ENCODE measurements at regions not wholly inside any gene's neighbourhood (a gene's known extent, or its start where the extent isn't known, plus 50 kb on each side); places are given as distances from the start of the nearest gene placed in this dataset.

DNA sequence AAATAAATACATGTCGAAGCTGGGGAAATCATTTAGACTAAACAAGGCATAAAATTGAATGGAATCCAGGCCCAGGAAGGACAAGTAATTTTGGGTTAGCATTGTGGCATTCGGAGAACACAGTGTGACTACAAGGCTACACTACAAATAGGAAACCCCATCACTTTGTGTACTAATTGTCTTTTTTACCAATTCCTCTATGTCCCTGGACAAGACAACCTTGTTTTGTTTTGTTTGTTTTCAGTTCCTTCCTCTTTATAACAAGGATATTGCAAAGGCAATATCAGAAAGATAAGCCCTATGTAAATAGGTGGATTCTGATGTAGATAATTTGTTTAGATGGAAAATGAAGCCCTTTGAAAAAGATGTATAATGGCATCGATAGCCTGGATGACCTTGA lies 215.9 kb upstream of the MKLN1 start:
- DNase-seq (ENCODE audit: low spot score in 2 of 2): no peak
- H3K27ac ChIP-seq: peak overlapping the region in 3 of 4 donors; percentile 92 to 99 (median 99)
- H3K4me3 ChIP-seq: no peak overlapping the region
- WGBS, 2 donors: 85 to 89% methylated on average over 3 of the region's 3 CpGs
- H3K4me1 ChIP-seq: peaks cover 0 to 36% (median 5%) of the 10 kb centered on the region in 4 donors
- no peaks in the 10 kb centered on the region for H3K9me3 ChIP-seq
- H3K36me3 ChIP-seq: no peaks in the 10 kb centered on the region
- no peak for TF ChIP-seq POLR2A (IDR thresholded peaks at IDR 0.05)
- TF ChIP-seq, protein P1, sequence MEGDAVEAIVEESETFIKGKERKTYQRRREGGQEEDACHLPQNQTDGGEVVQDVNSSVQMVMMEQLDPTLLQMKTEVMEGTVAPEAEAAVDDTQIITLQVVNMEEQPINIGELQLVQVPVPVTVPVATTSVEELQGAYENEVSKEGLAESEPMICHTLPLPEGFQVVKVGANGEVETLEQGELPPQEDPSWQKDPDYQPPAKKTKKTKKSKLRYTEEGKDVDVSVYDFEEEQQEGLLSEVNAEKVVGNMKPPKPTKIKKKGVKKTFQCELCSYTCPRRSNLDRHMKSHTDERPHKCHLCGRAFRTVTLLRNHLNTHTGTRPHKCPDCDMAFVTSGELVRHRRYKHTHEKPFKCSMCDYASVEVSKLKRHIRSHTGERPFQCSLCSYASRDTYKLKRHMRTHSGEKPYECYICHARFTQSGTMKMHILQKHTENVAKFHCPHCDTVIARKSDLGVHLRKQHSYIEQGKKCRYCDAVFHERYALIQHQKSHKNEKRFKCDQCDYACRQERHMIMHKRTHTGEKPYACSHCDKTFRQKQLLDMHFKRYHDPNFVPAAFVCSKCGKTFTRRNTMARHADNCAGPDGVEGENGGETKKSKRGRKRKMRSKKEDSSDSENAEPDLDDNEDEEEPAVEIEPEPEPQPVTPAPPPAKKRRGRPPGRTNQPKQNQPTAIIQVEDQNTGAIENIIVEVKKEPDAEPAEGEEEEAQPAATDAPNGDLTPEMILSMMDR (IDR thresholded peaks at IDR 0.05): no peak
- TF ChIP-seq EP300 (IDR thresholded peaks at IDR 0.05): no peak
- H3K27me3 ChIP-seq: no peaks in the 10 kb centered on the region

GRCh38 chr7:131112431-131112830 lies 215.2 kb upstream of the MKLN1 start:
- DNase-seq (ENCODE audit: low spot score in 2 of 2): no peak
- TF ChIP-seq, protein P1 (IDR thresholded peaks at IDR 0.05): no peak
- TF ChIP-seq EP300 (IDR thresholded peaks at IDR 0.05) (no peak), POLR2A (IDR thresholded peaks at IDR 0.05) (no peak)
- no peak overlapping the region for H3K4me3 ChIP-seq
- no peaks in the 10 kb centered on the region for H3K27me3 ChIP-seq
- 68% methylated on average over 1 of the region's 1 CpG for WGBS, 2 donors
- H3K4me1 ChIP-seq: peaks cover 0 to 36% (median 5%) of the 10 kb centered on the region in 4 donors
- no peaks in the 10 kb centered on the region for H3K9me3 ChIP-seq
- no peak overlapping the region for H3K27ac ChIP-seq
- H3K36me3 ChIP-seq: no peaks in the 10 kb centered on the region

DNA sequence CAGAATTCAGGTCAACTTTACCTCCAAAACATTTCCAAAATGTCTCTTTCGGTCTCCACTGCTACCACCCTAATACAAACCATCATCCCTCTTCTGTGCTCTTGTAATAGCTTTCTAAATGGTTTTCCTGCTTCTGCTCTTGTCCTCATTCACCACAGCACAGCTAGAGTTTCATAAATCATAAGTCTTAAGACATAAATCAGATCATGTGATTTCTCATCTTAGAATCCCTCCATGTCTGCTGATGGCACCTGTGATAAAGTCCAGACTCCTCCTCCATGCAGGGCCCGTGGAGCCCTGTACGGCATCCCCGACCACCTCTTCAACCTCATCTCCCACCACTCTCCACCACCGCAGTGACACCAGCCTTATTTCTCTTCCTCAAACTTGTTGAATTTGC lies 212.3 kb upstream of the MKLN1 start:
- DNase-seq (ENCODE audit: low spot score in 2 of 2): no peak
- Histone ChIP-seq H3K36me3 (no peaks in the 10 kb centered on the region), H3K9me3 (peaks cover 0 to 8% (median 0%) of the 10 kb centered on the region in 4 donors), H3K4me3 (no peak overlapping the region), H3K27me3 (no peaks in the 10 kb centered on the region), H3K27ac (no peak overlapping the region), H3K4me1 (peaks cover 0 to 19% (median 0%) of the 10 kb centered on the region in 4 donors)
- TF ChIP-seq, protein P1 (IDR thresholded peaks at IDR 0.05): no peak
- TF ChIP-seq EP300 (IDR thresholded peaks at IDR 0.05): no peak
- TF ChIP-seq POLR2A (IDR thresholded peaks at IDR 0.05): no peak
- 79 to 84% methylated on average over 5 of the region's 5 CpGs for WGBS, 2 donors

- WGBS, 2 donors: 63 to 65% methylated on average over 1 of the region's 1 CpG
- peaks cover 0 to 8% (median 0%) of the 10 kb centered on the region in 4 donors for H3K9me3 ChIP-seq
- H3K27me3 ChIP-seq: no peaks in the 10 kb centered on the region
- no peak for DNase-seq (ENCODE audit: low spot score in 2 of 2)
- H3K4me3 ChIP-seq: no peak overlapping the region
- TF ChIP-seq, protein P1 (IDR thresholded peaks at IDR 0.05): no peak
- TF ChIP-seq EP300 (IDR thresholded peaks at IDR 0.05): no peak
- no peak for TF ChIP-seq POLR2A (IDR thresholded peaks at IDR 0.05)
- H3K4me1 ChIP-seq: no peaks in the 10 kb centered on the region
- H3K27ac ChIP-seq: no peak overlapping the region
- no peaks in the 10 kb centered on the region for H3K36me3 ChIP-seq
Measured at GRCh38 chr7:131117439-131117838, 210.2 kb upstream of the MKLN1 start.

DNA sequence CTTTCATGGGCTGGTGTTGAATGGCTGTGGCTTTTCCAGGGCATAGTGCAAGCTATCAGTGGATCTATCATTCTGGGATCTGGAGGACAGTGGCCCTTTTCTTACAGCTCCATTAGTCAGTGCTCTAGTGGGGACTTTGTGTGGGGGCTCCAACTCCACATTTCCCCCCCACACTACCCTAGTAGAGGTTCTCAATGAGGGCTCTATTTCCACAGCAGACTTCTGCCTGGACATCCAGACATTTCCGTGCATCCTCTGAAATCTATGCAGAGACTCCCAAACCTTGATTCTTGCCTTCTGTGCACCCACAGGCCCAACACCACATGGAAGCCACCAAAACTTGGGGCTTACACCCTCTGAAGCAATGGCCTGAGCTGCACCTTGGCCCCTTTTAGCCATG lies 208.3 kb upstream of the MKLN1 start:
- Histone ChIP-seq H3K9me3 (peaks cover 0 to 8% (median 0%) of the 10 kb centered on the region in 4 donors), H3K4me1 (no peaks in the 10 kb centered on the region), H3K4me3 (no peak overlapping the region), H3K27ac (no peak overlapping the region), H3K36me3 (no peaks in the 10 kb centered on the region), H3K27me3 (no peaks in the 10 kb centered on the region)
- DNase-seq (ENCODE audit: low spot score in 2 of 2): no peak
- TF ChIP-seq POLR2A (IDR thresholded peaks at IDR 0.05): no peak
- TF ChIP-seq, protein P1 (IDR thresholded peaks at IDR 0.05): no peak
- no peak for TF ChIP-seq EP300 (IDR thresholded peaks at IDR 0.05)
- WGBS, 2 donors: 100% methylated on average over 1 of the region's 1 CpG

Measured in tibial nerve (tissue), 4 donors.